GM19468 (cell line): ENCODE measurements at regions not wholly inside any gene's neighbourhood (a gene's known extent, or its start where the extent isn't known, plus 50 kb on each side); places are given as distances from the start of the nearest gene placed in this dataset.
A peak's percentile ranks its signal among the peaks of the same experiment; 100 is the strongest.

Source experiments
- ATAC-seq: cut with Tn5 transposase; IDR thresholded peaks from one replicate; pipeline ENCODE4 v1.9.1; 2021; ENCODE audit warnings: mild to moderate bottlenecking, moderate library complexity, moderate number of reproducible peaks; ENCODE audit not compliant: unreplicated experiment; ENCODE audit errors: extremely low read depth

DNA sequence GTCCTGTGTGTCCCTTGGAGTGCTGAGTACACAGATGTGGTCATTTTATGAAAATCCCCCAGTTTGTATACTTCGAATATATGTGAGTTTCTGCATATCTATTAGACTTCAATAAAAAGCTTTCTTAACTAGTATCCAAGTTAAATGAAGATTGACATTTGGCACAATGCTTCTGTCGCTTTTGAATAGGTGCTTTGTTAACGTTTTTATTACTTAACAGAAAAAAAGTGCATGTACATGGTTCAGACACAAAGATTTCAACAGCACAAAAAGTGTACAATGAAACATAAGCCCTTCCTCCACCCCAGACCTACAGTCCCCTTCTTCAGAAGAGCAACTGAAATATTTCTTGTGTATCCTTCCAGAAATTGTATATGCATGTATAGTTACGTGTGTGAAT lies 427.4 kb upstream of the PROK2 start:
- no peak for ATAC-seq

DNA sequence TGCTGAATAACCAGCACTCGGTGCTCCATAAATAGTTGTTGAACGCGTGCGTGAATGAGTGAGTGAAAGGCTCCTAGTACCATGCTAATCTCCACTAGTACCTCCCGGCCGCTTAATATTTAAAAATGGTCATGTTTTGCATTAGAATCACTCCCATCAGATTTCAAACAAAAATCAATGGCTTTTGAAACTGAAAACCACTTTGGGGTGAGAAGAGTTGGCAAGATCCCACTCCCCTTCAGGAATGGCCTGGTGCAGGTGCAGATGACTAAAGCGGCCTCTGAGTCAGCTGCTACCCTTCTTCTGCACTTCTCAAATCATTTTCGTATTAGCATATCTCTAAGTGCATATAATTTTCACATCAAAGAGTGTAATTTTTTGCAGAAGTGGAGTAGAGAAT lies 425.3 kb upstream of the PROK2 start:
- no peak for ATAC-seq

DNA sequence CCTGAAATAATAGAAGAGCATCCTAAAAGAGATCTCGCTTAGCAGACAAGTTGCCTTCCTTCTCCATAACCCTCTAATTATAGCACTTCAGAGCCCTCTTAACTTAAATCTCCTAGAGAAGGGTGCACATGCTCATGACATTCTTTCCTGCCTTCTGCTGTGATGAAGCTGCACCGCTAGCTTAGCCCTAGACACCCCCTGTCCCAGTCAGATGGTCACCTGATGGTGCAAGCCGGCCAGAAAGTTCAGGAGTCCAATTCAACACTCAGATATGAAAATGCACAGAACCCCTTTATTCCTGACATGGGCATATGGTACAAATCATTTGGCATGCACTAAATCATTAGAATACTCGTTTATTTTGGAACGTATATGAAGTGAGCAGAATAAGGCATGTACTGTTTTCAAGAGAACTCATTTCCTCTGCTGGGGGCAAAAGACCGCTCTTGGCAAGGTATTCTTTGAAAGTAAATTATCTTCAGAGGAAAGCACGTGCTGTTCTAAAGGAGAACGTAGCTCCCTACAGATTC lies 420.4 kb upstream of the PROK2 start:
- no peak for ATAC-seq

DNA sequence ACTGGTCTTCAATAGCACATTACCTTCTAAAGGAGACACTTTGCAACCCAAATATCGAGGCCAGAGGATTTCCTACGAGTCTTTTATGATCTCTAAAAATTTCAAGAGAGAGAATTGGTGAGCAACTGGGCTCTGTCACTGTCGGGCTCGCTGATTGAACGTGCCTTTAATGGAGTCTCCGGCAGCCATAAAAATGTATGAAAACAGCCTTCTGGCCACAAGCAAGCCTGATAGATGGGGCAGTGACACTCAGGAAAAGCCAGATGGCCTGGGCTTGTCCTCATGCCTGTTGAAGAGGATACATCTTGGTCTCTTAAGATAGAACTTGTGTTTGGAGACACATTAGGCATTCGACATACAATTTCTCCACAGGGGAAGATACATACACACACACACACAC lies 419.5 kb upstream of the PROK2 start:
- ATAC-seq, result no peak

DNA sequence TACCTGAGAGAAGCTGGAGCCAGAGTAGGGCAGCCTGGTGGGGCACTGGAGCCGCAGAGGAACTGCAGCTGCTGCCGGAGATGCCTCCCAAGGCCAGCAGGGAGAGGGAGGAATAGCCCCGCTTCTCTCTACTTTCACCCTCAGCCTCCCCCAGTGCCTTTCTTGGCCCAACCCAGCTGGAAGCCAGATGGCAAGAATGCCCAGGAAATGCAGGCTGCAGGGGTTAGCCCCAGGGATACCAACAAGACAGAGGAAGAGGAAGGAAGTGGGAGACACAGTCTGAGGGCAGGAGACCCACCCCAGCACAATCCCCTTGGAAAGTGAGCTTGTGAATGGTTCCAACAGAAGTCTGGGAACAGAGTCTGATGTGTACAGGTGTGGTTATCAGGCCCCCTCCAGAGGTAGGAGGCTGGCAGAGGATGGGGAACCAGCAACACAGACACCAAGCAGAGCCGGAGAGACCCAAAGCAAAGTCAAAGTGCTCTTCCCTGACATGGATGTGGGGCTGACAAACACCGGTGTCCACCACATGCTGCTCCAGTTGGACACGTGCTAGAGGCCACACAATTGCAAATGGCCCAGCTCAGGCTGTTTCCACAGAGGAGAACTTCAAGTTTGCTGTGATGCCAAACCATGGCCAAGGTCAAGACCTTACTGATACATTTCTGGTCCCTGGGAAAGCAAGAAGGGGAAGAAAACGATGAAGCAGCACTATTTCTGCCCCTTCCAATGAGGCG lies 418.8 kb upstream of the PROK2 start:
- ATAC-seq, result no peak

DNA sequence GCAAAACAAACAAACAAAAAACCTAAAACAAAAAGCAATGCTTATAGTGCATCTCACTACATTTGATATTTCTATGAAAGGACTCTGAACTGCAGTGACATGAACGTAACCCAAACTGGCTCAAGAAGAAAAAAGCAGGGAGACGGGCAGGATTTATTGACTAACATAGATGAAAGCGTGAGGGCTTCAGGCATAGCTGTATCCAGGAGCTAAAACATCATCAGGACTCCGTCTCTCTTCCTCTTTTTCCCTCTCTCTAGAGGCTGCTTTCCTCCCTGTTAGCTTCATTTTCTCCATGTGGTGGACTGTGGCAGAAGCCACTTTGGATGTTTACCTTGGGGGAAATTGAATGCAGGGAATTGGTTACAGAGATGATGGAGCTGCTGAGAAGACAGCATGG lies 418.2 kb upstream of the PROK2 start:
- ATAC-seq, result no peak

DNA sequence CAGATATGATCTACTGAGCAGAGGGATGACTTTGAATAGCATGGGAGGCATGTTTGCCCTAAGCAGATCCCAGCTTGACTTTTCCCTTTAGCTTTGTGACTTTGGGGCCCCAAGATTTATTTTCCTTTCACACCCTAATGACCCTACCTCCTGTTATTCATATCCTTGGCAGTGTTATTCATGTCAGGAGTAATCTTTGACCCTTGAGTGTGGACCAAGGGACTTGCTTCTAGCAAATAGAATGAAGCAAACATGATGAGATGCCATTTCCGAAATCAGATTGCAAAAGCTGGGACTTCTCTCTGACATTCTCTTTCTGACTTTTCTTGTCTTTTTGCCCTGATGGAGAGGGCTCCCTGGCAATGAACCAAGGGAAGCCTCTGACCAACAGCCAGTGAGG lies 415.4 kb upstream of the PROK2 start:
- ATAC-seq, result no peak

DNA sequence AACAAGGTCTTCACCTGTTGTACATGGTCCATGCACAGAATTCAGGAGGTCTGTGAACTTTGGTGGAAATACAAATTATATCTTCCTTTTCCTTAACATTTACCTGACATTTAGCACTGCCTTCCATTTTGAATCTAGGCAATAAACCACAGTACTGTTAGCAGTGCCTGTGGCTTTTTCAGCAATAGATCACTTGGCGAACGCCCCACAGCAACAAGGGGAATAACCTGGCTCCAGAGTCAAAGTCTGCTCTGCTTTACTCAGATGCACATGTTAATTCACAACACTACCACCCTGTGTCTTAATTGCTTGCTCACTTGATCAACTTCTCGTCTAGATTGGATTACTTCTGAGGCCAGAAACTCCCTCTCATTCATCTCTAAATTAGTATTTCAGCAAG lies 414.6 kb upstream of the PROK2 start:
- ATAC-seq, result no peak

DNA sequence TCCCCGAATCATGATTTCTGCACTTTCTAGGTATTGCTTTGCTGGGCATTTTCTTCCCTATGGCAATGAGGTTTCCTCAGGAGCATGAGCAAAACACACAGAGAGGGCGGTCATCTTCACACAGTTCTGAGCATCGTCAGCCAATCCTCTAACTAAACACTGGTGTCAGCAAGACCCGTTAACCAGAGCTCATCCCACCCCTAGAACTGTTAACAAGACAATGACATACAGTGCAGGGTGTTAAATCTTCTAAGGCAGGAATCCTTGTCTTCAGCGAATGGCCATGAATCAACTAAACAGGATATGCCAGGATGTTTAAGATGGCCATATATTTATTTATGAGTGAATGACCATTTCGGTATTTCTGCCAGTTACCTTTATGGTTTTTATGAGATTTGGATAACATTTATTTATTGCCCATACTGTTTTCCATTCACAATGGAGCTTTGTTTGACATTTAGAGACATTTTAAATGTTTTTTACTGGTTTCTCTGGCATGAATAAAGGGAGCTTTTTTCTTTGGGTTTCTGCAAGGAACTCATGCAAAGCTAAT lies 411.5 kb upstream of the PROK2 start:
- no peak for ATAC-seq

DNA sequence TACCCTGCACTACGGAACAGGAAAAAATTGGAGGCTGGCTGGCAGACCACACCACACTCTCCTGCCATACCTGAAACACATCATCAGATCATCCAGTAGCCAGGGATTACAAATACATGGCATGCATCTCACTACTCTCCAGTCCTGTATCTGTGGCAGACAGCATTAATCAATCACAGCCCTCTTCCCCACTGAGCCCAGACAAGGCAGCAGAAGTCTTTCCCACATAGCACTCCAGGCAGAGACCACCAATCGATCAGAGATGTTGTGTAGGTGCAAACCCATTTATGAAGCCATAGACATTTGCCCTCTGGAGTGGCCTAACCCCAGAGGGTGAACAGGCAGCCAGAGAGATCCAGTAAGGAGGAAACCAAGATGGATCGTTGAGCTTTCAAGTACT lies 410.9 kb upstream of the PROK2 start:
- ATAC-seq, result no peak

DNA sequence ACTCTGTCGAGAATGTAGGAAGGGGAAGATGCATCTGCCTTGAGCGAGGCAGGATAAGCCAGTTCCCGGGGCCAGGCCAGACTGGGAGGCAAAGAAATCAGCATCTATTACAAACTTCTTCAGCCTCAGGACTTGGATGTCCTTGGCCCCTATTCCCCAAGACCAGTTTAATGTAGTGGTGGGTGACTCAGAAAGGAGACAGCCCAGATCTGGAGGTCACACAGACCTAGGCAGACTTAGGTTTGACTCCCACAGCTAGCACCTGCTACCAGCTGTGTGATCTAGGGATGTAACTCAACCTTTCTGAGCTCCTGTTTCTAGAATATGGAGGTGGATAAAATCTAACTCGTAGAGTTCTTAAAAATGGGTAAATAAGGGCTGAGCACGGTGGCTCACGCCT lies 409.5 kb upstream of the PROK2 start:
- ATAC-seq, result no peak

DNA sequence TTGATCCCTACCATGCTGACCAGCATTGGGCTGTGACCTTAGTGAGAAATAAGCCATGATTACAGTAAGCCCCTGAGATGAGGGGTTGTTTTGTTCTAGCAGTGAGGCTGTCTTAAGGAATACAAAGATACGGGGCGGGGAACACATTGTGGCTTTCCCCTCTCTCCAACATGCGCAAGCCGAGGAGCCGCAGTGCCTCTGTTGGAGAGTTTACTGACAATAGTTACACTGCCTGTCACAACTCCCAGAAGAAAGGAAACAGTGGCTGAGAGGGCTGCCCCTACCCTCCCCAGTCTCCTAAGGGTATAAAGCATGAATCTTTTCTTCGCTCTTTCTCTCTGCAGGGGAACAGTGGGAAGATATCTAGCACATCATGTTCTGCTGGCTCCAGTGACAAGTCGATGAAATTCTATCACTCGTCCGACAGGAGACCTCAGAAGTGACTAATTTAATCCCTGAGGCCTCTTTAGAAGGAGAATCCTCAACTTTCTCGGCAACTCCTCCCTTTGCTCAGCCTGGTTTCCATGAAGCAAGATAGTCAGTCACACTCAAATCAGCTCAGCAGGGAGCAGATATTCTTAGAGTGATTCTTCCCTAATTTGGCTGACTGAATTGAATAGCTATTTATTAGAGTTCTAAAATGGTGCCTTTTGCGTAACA lies 409.0 kb upstream of the PROK2 start:
- no peak for ATAC-seq

DNA sequence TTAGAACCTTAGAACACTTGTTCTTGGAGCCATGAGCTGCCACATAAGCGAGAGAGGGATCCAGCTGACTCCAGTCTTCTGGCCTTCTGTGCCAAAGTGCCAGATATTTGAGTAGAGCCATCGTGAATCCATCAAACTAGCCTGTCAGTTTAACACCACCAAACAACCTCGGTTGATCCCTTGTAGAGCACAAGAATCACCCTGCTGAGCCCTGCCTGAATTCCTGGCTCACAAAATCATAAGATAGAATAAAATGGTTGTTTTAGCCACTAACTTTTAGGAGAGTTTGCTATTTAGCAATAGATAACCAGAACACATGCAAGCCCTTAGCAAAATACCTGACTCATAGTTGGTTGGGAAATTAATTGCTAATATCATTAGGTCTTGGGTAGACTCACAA lies 407.6 kb upstream of the PROK2 start:
- ATAC-seq, result no peak

DNA sequence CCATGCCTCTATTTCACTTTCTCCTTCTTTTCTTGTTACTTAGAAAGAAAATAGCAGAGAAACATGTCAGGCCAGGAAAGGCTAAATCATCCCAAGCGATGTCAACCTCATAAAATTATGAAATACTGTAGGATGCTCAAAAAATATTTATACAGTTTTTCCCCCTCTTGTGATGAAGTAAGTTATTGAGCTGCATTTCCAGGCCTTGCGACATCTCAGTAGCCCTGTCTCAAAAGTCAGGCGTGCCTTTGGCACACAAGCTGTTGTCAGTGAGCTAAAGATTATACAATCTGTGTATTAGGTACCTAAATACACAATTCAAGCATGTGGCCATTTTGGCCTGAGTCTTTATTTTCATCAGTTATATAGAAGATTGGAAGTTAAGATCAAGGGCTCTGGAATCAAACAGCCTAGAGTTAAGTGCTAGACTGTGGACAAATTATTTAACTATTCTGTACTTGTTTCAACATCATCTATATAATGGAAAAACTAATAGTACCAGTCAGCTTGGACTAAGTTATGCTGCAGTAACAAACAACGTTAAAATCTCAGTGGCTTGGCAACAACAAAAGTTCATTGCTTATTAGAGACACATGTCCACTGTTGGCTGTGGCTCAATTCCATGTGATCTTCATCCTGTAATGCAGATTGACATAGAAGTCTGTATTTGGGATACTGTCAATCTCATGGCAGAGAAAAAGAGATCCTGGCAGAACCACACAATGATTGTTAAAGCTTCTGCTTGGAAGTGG lies 406.4 kb upstream of the PROK2 start:
- ATAC-seq, result no peak

DNA sequence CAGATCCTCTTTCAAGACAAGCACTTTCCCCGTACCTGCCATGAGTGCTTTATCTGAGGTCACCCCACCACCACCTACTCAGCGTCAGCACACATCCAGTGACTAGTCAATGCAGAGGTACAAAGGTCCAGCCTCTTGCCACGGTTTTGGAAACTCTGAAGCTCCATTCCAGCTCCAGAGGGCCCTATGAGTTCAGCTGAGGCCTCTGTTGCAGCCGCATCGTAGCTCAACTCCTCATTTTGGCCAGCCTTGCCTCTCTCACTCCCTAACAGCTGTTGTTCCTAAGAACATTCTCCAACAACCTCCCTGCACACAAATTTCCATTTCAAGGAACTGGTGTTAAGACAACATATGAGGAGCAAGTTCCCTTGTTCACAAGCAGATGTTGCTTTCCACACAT lies 405.1 kb upstream of the PROK2 start:
- no peak for ATAC-seq

DNA sequence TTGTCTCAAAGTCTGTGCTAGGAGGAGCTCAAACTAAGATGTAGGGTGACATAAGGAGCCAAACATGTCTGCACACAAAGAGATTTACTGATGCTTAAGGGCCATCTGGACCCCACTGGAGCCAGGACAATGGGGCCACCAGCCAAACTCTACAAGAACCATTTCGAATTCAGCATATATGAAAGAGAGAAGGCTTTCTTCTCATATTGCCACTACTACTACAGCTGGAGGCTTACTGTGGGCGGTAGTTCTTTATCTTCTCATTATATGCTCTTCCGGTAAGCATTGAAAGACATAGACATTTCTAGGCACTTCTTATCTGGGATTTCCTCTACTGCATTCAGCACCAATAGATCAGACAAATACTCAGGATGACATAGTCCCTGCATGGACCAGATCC lies 404.4 kb upstream of the PROK2 start:
- ATAC-seq, result no peak

DNA sequence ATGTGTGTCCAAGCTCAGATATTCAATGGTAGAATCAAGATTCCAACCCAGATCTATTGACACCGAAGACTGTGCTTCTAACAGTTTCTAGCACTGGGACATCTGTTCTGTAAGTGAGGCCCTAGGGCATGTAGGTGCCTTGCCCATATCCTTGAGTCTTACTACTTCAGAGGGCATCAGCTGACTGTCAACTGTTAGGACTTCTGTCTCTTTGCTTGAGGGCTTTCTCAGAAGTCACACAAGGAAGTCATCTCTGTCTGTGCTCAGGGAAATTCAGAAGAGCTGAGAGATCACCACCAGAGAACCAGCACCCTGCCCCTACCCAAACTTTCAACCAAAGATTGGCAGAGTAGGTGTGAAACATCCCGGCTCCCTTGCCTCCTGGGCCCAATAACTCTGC lies 403.6 kb upstream of the PROK2 start:
- no peak for ATAC-seq

DNA sequence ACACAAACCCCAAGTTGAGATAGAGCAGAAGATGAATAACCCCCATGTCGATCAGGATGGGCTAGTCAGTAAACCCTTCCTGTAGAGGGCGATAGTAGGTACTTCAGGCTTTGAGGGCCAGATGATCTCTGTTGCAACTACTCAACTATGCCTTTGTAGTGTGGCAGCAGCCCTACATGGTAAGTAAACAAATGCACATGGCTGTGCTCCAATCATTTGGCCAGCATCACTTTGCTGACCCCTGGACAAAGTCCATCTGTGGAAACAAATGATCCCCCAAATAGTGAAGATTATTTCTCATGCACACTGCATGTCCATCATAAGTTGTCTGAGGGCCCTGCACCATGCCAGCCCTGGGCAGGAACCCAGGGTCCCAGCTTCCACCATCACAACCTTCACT lies 402.2 kb upstream of the PROK2 start:
- no peak for ATAC-seq

DNA sequence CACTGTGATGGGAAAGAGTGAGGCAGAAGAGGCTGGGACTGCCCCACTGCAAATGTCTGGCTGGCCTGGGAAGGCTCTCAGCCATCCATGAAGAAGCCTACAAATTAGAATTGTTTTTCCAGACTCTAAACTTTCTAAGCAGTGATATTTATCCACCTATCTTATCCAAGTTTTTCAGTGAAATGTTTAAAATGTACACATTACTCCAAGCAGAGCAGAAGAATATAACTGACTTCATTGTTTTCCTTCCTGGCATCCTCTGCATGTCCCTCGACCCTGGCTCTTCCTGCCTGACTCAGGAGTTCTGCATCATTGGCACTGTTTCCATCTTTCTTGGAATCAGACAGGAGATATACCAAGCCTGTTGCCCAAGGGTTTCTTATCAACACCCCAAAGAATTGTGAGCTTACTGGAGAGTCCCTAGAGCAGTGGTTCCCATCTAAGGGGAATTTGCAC lies 401.5 kb upstream of the PROK2 start:
- no peak for ATAC-seq

DNA sequence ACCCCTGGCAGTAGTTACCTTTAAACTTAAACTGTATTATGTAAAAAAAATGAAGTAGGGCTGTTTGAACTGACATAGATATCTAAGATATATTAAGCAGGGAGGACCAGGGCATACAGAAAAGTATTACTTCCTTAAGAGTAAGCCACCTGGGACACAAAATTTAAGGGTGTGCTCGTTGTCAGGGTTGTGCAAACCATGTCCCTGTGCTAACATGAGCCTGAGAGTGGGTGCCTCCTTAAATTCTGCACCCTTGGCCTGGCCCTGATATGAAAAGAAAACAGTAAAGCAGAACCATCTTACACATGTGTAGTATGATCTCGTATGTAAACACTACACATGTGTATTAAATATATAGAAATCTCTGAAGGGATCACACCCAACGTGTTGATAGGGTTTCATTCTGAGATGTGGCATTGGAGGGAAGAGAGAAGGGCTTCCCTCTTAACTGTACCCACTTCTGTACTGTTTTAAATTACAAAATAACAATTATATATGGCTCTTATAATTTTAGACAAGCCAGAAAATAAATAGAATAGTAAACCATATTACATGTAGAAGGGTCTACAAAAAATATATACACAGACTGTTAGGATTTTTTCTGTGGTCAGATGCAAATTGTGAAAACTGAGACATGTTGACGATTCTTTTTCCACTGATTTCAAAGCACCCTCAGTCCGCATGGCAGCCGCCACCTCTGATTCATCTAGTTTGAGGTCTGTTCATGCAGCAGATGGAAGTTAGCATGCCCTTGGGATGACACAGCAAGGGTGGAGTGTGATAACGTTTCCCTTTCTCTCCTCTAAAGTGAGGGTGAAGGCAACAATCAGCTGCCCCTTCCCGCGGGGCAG lies 400.8 kb upstream of the PROK2 start:
- ATAC-seq, result peak; percentile 13
